ENCODE measurements at regions not wholly inside any gene's neighbourhood (a gene's known extent, or its start where the extent isn't known, plus 50 kb on each side); places are given as distances from the start of the nearest gene placed in this dataset.

DNA sequence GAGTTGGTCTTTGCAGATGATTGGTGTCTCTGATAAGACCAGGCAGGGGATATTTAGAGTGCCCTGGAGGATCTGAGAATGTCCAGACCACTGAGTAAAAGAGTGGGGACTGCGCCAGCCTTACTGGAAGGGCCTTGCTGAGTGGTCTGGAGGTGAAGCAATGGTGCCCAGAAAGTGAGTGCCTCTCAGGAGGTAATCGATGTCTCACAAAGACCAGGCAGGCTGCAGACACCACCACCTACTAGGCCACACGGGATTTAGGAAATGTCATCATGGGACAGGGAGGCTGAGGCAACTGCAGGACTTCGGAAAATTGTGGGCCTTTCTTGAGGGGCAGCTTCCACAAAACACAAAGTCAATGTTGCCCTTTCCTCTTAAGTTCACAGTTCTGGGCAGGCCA is 57.2 kb upstream of the STEAP1B start:
- intact Hi-C loops (cut with micrococcal nuclease), result no loop called here

DNA sequence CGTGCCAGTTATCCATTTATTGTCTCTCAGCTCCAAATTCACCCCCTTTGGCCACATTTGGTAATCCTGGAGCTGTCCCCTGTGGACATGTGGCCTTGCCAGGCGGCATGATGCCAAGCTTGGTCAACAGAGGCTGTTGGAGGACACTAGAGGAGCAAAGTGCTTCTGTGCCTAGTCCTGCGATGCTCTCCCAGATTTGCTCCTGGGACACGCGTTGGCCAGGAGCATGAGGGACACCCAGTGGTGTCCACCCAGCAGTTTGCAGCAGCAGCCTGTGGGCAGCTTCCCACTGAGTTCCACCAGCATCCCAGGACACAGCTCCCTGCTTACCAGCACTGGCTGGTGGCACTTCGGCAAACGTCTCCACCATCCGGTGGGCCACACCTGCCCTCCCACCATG is 55.5 kb upstream of the STEAP1B start:
- H3K27me3 Mint-ChIP-seq, result peaks cover 4% of the 10 kb centered on the region
- intact Hi-C loops (cut with micrococcal nuclease), result no loop called here
- POLR2A ChIA-PET, result no interaction called here

More for the DNA sequence above, 57.2 kb upstream of the STEAP1B start:
- Histone ChIP-seq H3K9ac (ENCODE audit: low read length) (no peak overlapping the region), H2AFZ (ENCODE audit: insufficient read depth, low read depth, low read length, poor library complexity, severe bottlenecking) (no peak overlapping the region), H3K27ac (ENCODE audit: low read length in 2 of 2) (no peak overlapping the region), H3K27me3 (replicated peaks in 1 of 4; ENCODE audit: control extremely low read depth in 1 of 4, control insufficient read depth in 3 of 4, insufficient read depth in 4 of 4, low read length in 3 of 4) (no peaks in the 10 kb centered on the region), H3K36me3 (replicated peaks in 1 of 2; ENCODE audit: control extremely low read depth in 1 of 2, control insufficient read depth in 1 of 2, extremely low read depth in 1 of 2, insufficient read depth in 2 of 2, low read length in 1 of 2) (no peaks in the 10 kb centered on the region), H3K79me2 (ENCODE audit: control insufficient read depth, insufficient read depth, low read length) (no peaks in the 10 kb centered on the region), H3K4me2 (replicated peaks; ENCODE audit: low read depth, low read length, poor library complexity, severe bottlenecking) (no peak overlapping the region), H3K4me3 (ENCODE audit: control extremely low read depth in 1 of 5, extremely low read depth in 1 of 5, insufficient read depth in 1 of 5, low read depth in 2 of 5, low read length in 4 of 5) (no peak overlapping the region), H3K4me1 (ENCODE audit: control insufficient read depth in 2 of 2, insufficient read depth in 2 of 2, low read length in 2 of 2) (peaks cover 16 to 23% of the 10 kb centered on the region in 2 donors), H3K9me3 (ENCODE audit: control extremely low read depth in 1 of 3, control insufficient read depth in 2 of 3, insufficient read depth in 1 of 3, low read length in 2 of 3) (no peaks in the 10 kb centered on the region), H4K20me1 (ENCODE audit: control insufficient read depth, insufficient read depth, low read length, poor library complexity, severe bottlenecking) (no peaks in the 10 kb centered on the region)
- H3K27ac Mint-ChIP-seq, result peak overlapping the region; percentile 23
- 96% methylated on average over 4 of the region's 4 CpGs for WGBS (ENCODE audit: insufficient coverage)
- DNase-seq (no peak), ATAC-seq (ENCODE audit: low read depth) (no peak)
- POLR2A ChIA-PET, result no interaction called here
- H3K4me1 Mint-ChIP-seq, result peaks cover 15% of the 10 kb centered on the region
- no peak overlapping the region for H3K4me3 Mint-ChIP-seq
- CTCF ChIA-PET, result interaction anchor here (1.2 to 16.2 kb wide), 6 partner anchors 12 to 499 kb away, joined by 3 to 712 read pairs (median 95); partner anchors contain the start of gene IL6
- TF ChIP-seq EZH2 (IDR thresholded peaks at IDR 0.05; ENCODE audit: borderline replicate concordance, insufficient read depth, low read depth, low read length, poor library complexity, severe bottlenecking), result no peak
- TF ChIP-seq, protein P1, sequence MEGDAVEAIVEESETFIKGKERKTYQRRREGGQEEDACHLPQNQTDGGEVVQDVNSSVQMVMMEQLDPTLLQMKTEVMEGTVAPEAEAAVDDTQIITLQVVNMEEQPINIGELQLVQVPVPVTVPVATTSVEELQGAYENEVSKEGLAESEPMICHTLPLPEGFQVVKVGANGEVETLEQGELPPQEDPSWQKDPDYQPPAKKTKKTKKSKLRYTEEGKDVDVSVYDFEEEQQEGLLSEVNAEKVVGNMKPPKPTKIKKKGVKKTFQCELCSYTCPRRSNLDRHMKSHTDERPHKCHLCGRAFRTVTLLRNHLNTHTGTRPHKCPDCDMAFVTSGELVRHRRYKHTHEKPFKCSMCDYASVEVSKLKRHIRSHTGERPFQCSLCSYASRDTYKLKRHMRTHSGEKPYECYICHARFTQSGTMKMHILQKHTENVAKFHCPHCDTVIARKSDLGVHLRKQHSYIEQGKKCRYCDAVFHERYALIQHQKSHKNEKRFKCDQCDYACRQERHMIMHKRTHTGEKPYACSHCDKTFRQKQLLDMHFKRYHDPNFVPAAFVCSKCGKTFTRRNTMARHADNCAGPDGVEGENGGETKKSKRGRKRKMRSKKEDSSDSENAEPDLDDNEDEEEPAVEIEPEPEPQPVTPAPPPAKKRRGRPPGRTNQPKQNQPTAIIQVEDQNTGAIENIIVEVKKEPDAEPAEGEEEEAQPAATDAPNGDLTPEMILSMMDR (IDR thresholded peaks at IDR 0.05), result no peak
- no peaks in the 10 kb centered on the region for H3K9me3 Mint-ChIP-seq (ENCODE audit: insufficient read depth)
- H3K27me3 Mint-ChIP-seq, result no peaks in the 10 kb centered on the region

More for the DNA sequence above, 55.5 kb upstream of the STEAP1B start:
- Mint-ChIP-seq H3K27ac (no peak overlapping the region), H3K4me1 (peaks cover 23% of the 10 kb centered on the region), H3K9me3 (ENCODE audit: insufficient read depth) (no peaks in the 10 kb centered on the region), H3K4me3 (no peak overlapping the region)
- Histone ChIP-seq H4K20me1 (ENCODE audit: control insufficient read depth, insufficient read depth, low read length, poor library complexity, severe bottlenecking) (no peaks in the 10 kb centered on the region), H3K9ac (ENCODE audit: low read length) (no peak overlapping the region), H3K27me3 (replicated peaks in 1 of 4; ENCODE audit: control extremely low read depth in 1 of 4, control insufficient read depth in 3 of 4, insufficient read depth in 4 of 4, low read length in 3 of 4) (peaks cover 0 to 1% (median 0%) of the 10 kb centered on the region in 4 experiments), H3K79me2 (ENCODE audit: control insufficient read depth, insufficient read depth, low read length) (no peaks in the 10 kb centered on the region), H3K4me1 (ENCODE audit: control insufficient read depth in 2 of 2, insufficient read depth in 2 of 2, low read length in 2 of 2) (peaks cover 26 to 29% of the 10 kb centered on the region in 2 donors), H3K36me3 (replicated peaks in 1 of 2; ENCODE audit: control extremely low read depth in 1 of 2, control insufficient read depth in 1 of 2, extremely low read depth in 1 of 2, insufficient read depth in 2 of 2, low read length in 1 of 2) (no peaks in the 10 kb centered on the region), H3K27ac (ENCODE audit: low read length in 2 of 2) (no peak overlapping the region), H3K4me3 (ENCODE audit: control extremely low read depth in 1 of 5, extremely low read depth in 1 of 5, insufficient read depth in 1 of 5, low read depth in 2 of 5, low read length in 4 of 5) (no peak overlapping the region), H2AFZ (ENCODE audit: insufficient read depth, low read depth, low read length, poor library complexity, severe bottlenecking) (no peak overlapping the region), H3K4me2 (replicated peaks; ENCODE audit: low read depth, low read length, poor library complexity, severe bottlenecking) (no peak overlapping the region), H3K9me3 (ENCODE audit: control extremely low read depth in 1 of 3, control insufficient read depth in 2 of 3, insufficient read depth in 1 of 3, low read length in 2 of 3) (no peaks in the 10 kb centered on the region)
- CTCF ChIA-PET, result interaction anchor here (0.7 to 16.2 kb wide), 4 partner anchors 145 to 500 kb away, joined by 3 to 712 read pairs (median 136); partner anchors contain the start of gene IL6
- DNase-seq (no peak), ATAC-seq (ENCODE audit: low read depth) (no peak)
- TF ChIP-seq EZH2 (IDR thresholded peaks at IDR 0.05; ENCODE audit: borderline replicate concordance, insufficient read depth, low read depth, low read length, poor library complexity, severe bottlenecking), result no peak
- TF ChIP-seq, protein P1 (IDR thresholded peaks at IDR 0.05), result no peak
- WGBS (ENCODE audit: insufficient coverage), result 93% methylated on average over 5 of the region's 8 CpGs

All from B cell (primary cell).